A673 (cell line): ENCODE measurements at regions not wholly inside any gene's neighbourhood (a gene's known extent, or its start where the extent isn't known, plus 50 kb on each side); places are given as distances from the start of the nearest gene placed in this dataset.

ENCODE experiments used
- BruUV-seq: library from RNA; stranded (reverse); fragments of 400-500 nt; replicated peaks from 2 replicates; lab custom pipeline; 2021; lab: Mats Ljungman, UMichigan
- CTCF ChIA-PET: fragments of 300-600 bp; sonication (Branson Sonifier 250); formaldehyde crosslinking; loops from one replicate; lab custom pipeline; 2022; ENCODE audit warnings: antibody characterized with exemption; lab: Charles Lee
- POLR2A ChIA-PET: fragments of 300-600 bp; sonication (Branson Sonifier 250); formaldehyde crosslinking; loops from one replicate; lab custom pipeline; 2022; ENCODE audit warnings: antibody characterized with exemption; ENCODE audit not compliant: low non-redundant PET; lab: Charles Lee
- DNase-seq: peaks from one replicate; pipeline ENCODE4 v3.0.0-alpha.2; 2015; ENCODE audit warnings: low spot score
- H3K27ac ChIP-seq: fragments of 200-600 bp; sonication (generic); 2 replicates; pipeline ENCODE4 v1.5.1; 2016; ENCODE audit warnings: mixed run types, low read depth, mild to moderate bottlenecking, mixed read lengths, antibody characterized with exemption, low read length; ENCODE audit not compliant: poor library complexity, severe bottlenecking
- H3K27me3 ChIP-seq: fragments of 200-600 bp; sonication (generic); replicated peaks from 2 replicates; pipeline ENCODE4 v1.6.1; 2017; ENCODE audit warnings: mixed run types, low read depth, mild to moderate bottlenecking, mixed read lengths, antibody characterized with exemption, low read length; ENCODE audit not compliant: insufficient read depth, poor library complexity
- H3K36me3 ChIP-seq: fragments of 200-600 bp; sonication (generic); 2 replicates; pipeline ENCODE4 v1.6.1; 2016; ENCODE audit warnings: mixed run types, mild to moderate bottlenecking, mixed read lengths, antibody characterized with exemption, low read length; ENCODE audit not compliant: insufficient read depth, poor library complexity, severe bottlenecking
- H3K4me1 ChIP-seq: fragments of 200-600 bp; sonication (generic); 2 replicates; pipeline ENCODE4 v1.6.1; 2017; ENCODE audit warnings: mixed run types, mild to moderate bottlenecking, mixed read lengths, antibody characterized with exemption, low read length; ENCODE audit not compliant: insufficient read depth, poor library complexity, severe bottlenecking
- H3K4me3 ChIP-seq: fragments of 200-600 bp; sonication (generic); 2 replicates; pipeline ENCODE4 v1.5.1; 2016; ENCODE audit warnings: low read depth, mixed run types, mild to moderate bottlenecking, mixed read lengths, low read length; ENCODE audit not compliant: poor library complexity, severe bottlenecking
- H3K9me3 ChIP-seq: fragments of 200-600 bp; sonication (generic); 2 replicates; pipeline ENCODE4 v1.6.1; 2016; ENCODE audit warnings: mixed run types, low read depth, mild to moderate bottlenecking, mixed read lengths, antibody characterized with exemption, low read length; ENCODE audit not compliant: poor library complexity, severe bottlenecking
- CTCF ChIP-seq: fragments of 300-800, 200-600 bp; sonication (generic); conservative IDR thresholded peaks from 2 replicates; pipeline ENCODE4 v1.5.1; 2017; ENCODE audit warnings: low read depth, mild to moderate bottlenecking, antibody characterized with exemption, low read length, moderate library complexity, mixed read lengths
- EZH2 ChIP-seq: fragments of 200-600 bp; sonication (generic); IDR thresholded peaks from 2 replicates; pipeline ENCODE4 v1.6.1; 2017; ENCODE audit warnings: borderline replicate concordance, low read depth, mild to moderate bottlenecking, mixed read lengths, antibody characterized with exemption, low read length; ENCODE audit not compliant: poor library complexity, severe bottlenecking
- intact Hi-C: fragments of 100-400 bp; cut with micrococcal nuclease; formaldehyde crosslinking; loops from one replicate; pipeline ENCODE4 v1.10.0; 2022; ENCODE audit not compliant: unreplicated experiment

DNA sequence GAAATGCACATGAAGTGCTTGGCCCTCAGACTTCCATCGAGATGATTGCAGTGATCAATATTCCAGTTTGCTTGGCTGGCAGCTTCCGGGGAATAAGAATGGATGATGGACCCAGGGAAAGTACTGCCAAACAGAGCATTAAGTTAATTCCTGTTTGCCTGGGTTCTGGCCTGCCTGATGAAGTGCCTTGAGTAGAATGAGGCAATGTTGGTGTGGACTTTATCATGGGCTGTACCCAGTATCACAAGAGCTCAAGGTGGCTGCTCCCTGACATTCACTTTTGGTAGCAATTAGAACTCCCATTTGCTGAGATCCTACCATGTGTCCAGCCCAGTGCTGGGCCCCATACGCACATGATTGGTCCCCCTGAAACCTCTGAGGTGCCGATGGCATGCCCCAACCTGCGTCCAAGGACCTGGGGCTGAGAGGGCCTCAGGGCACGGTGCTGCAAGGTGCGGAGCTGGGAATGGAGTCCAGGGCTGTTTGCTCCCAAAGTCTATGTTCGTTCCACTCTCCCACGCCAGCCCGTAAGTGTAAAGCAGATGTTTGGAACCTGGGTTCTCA is 80.7 kb downstream of the SLC25A47 start:
- no peaks in the 10 kb centered on the region for H3K9me3 ChIP-seq
- ChIA-PET POLR2A (no interaction called here), CTCF (no interaction called here)
- no peaks in the 10 kb centered on the region for H3K36me3 ChIP-seq
- TF ChIP-seq EZH2 (no peak), CTCF (no peak)
- H3K27ac ChIP-seq: no peak overlapping the region
- peaks cover 51% of the 10 kb centered on the region for H3K4me1 ChIP-seq
- H3K4me3 ChIP-seq: no peak overlapping the region
- intact Hi-C loops: no loop called here
- no peak for DNase-seq
- H3K27me3 ChIP-seq: no peaks in the 10 kb centered on the region
- BruUV-seq: no TSS peak

GRCh38 chr14:100404419-100404818 is 81.3 kb downstream of the SLC25A47 start:
- H3K4me3 ChIP-seq: no peak overlapping the region
- H3K4me1 ChIP-seq: peaks cover 54% of the 10 kb centered on the region
- H3K27me3 ChIP-seq: no peaks in the 10 kb centered on the region
- intact Hi-C loops: no loop called here
- no TSS peak for BruUV-seq
- CTCF ChIA-PET: no interaction called here
- TF ChIP-seq CTCF: no peak
- no peak for TF ChIP-seq EZH2
- POLR2A ChIA-PET: no interaction called here
- H3K36me3 ChIP-seq: no peaks in the 10 kb centered on the region
- DNase-seq: no peak
- no peaks in the 10 kb centered on the region for H3K9me3 ChIP-seq
- H3K27ac ChIP-seq: no peak overlapping the region

GRCh38 chr14:100405760-100406455 is 82.8 kb downstream of the SLC25A47 start:
- no peaks in the 10 kb centered on the region for H3K36me3 ChIP-seq
- no peak for DNase-seq
- CTCF ChIA-PET: no interaction called here
- no peak overlapping the region for H3K27ac ChIP-seq
- no peaks in the 10 kb centered on the region for H3K9me3 ChIP-seq
- peaks cover 51% of the 10 kb centered on the region for H3K4me1 ChIP-seq
- no TSS peak for BruUV-seq
- POLR2A ChIA-PET: no interaction called here
- TF ChIP-seq CTCF (no peak), EZH2 (no peak)
- H3K27me3 ChIP-seq: no peaks in the 10 kb centered on the region
- intact Hi-C loops: no loop called here
- H3K4me3 ChIP-seq: no peak overlapping the region
